ENCODE measurements at regions not wholly inside any gene's neighbourhood (a gene's known extent, or its start where the extent isn't known, plus 50 kb on each side); places are given as distances from the start of the nearest gene placed in this dataset.
"Not testable (repeated sequence)": the region's sequence is repeated elsewhere in the genome, so short reads cannot be mapped to it uniquely, and the experiment has no call there.

DNA sequence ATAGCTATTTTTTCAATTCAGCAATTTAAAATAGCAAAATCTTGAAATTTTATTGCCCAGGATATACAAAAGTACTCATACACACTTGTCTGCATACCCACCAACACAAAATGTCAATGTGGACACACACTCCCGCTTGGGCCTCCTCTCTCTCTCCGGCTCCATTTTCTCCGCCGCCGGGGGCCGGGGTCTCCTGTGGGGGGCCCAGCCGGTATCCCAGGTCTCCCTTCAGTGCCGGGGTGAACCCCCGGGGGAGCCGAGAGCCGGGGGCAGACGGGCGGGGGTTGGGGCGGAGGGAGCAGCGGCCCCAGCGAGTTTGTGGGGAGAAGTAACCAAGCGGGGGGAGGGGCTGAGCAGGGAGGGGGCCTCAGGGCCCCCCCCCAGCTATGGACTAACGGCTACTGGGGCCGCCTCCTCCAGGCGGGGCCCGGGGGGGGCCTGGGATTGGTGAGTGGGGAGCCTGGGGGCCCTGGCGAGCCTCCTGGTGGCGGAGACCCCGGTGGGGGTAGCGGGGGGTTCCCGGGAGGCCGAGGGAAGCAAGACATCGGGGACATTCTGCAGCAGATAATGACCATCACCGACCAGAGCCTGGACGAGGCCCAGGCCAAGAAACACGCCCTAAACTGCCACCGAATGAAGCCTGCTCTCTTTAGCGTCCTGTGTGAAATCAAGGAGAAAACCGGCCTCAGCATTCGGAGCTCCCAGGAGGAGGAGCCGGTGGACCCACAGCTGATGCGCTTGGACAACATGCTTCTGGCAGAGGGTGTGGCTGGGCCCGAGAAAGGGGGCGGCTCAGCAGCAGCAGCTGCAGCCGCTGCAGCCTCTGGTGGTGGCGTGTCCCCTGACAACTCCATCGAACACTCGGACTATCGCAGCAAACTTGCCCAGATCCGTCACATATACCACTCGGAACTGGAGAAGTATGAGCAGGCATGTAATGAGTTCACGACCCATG lies 56.6 kb downstream of the CHST2 start:
- H3K4me3 ChIP-seq; DNase-seq (ENCODE audit: extremely low spot score in 2 of 2); intact Hi-C loops (cut with DNase I); H3K27ac ChIP-seq; H3K4me1 ChIP-seq; H3K9me3 ChIP-seq; H3K27me3 ChIP-seq; H3K36me3 ChIP-seq: not testable (repeated sequence)

DNA sequence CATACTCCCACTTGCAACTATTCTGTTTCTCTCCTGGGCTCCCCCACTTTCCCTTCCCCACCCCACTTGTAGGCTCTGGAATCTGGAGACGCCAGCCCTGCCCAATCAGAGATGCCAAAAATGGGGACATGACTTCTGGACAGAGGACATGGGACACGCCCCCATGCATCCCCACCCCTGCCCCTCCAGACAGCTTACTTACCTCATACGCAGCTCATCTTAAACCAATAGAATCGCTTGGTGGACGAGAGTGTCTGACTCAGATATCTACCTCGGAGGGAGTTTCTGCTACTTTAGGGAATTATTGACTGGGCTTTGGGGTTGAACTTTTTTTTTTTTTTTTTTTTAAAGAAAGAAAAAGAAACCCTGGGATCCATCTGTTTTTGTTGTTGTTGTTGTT lies 58.4 kb downstream of the CHST2 start:
- H3K27ac ChIP-seq; H3K27me3 ChIP-seq; H3K36me3 ChIP-seq; H3K4me3 ChIP-seq; DNase-seq (ENCODE audit: extremely low spot score in 2 of 2); H3K4me1 ChIP-seq; intact Hi-C loops (cut with DNase I); H3K9me3 ChIP-seq: not testable (repeated sequence)

DNA sequence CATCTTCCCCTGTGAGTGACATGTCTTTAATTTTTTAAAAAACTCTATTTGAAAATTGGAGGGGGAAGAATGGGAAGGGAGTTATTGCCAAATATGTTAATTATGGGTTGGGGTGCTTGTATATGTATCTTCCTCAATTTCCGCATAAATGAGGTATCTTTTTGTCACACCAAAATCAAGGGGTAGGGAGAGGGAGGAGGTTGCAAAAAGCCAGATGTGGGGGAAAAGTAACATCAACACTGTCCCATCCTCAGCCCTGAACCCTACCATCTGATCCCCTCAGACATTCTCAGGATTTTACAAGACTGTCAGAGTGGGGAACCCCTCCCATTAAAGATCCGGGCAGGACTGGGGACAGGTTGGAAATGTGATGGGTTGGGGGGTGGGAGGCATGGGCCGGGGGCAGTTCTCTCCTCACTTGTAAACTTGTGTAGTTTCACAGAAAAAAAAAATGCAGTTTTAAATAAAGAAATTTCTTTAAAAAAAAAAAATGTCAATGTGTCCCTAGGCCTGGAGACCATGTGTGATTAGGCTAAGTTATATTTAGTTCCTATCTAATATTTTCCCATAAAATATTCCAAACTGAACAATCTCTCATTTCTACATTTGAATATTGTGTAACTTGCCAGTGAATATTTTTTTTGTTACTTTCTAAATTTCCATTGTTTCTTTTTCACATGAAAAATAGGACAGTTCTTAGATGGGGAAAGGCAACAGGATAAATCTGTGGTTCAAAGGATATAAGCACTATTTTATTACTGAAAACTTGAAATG lies 59.4 kb downstream of the CHST2 start:
- H3K9me3 ChIP-seq; H3K27me3 ChIP-seq; intact Hi-C loops (cut with DNase I); H3K4me1 ChIP-seq; H3K4me3 ChIP-seq; H3K36me3 ChIP-seq; DNase-seq (ENCODE audit: extremely low spot score in 2 of 2); H3K27ac ChIP-seq: not testable (repeated sequence)

DNA sequence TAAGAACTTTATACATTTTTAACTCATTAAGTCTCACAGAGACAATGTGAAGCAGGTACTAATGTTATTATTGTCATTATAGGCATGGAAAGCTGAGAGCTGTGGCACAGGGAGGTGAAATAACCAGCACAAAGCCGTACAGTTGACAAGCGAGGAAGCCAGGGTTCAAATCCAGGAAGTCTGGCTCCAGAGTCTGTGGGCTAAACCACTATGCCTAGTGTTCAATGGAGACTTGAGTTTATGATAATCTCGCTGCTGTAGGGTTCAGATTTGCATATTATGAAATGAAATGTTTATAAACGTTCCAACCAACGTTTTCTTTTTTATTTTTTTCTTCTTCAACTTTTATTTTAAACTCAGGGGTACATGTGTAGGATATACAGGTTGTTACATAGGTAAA lies 60.0 kb downstream of the CHST2 start:
- intact Hi-C loops (cut with DNase I), result no loop called here

DNA sequence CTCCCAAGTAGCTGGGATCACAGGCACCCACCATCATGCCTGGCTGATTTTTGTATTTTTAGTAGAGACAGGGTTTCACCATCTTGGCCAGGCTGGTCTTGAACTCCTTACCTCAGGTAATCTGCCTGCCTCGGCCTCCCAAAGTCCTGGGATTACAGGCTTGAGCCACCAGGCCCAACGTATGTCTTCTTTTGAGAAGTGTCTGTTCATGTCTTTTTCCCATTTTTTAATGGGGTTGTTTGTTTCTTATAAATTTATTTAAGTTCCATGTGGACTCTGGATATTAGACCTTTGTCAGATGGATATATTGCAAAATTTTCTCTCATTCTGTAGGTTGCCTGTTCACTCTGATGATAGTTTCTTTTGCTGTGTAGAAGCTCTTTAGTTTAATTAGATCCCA lies 61.3 kb downstream of the CHST2 start:
- intact Hi-C loops (cut with DNase I); H3K4me1 ChIP-seq; H3K27me3 ChIP-seq: not testable (repeated sequence)

More for the DNA sequence above, 60.0 kb downstream of the CHST2 start:
- H3K4me1 ChIP-seq, result no peaks in the 10 kb centered on the region
- H3K27ac ChIP-seq, result no peak overlapping the region
- H3K4me3 ChIP-seq, result no peak overlapping the region
- no peaks in the 10 kb centered on the region for H3K36me3 ChIP-seq
- DNase-seq (ENCODE audit: extremely low spot score in 2 of 2), result no peak
- TF ChIP-seq, protein P1, sequence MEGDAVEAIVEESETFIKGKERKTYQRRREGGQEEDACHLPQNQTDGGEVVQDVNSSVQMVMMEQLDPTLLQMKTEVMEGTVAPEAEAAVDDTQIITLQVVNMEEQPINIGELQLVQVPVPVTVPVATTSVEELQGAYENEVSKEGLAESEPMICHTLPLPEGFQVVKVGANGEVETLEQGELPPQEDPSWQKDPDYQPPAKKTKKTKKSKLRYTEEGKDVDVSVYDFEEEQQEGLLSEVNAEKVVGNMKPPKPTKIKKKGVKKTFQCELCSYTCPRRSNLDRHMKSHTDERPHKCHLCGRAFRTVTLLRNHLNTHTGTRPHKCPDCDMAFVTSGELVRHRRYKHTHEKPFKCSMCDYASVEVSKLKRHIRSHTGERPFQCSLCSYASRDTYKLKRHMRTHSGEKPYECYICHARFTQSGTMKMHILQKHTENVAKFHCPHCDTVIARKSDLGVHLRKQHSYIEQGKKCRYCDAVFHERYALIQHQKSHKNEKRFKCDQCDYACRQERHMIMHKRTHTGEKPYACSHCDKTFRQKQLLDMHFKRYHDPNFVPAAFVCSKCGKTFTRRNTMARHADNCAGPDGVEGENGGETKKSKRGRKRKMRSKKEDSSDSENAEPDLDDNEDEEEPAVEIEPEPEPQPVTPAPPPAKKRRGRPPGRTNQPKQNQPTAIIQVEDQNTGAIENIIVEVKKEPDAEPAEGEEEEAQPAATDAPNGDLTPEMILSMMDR (IDR thresholded peaks at IDR 0.05), result no peak
- TF ChIP-seq POLR2AphosphoS5 (IDR thresholded peaks at IDR 0.05; ENCODE audit: insufficient read depth in 1 of 2, low read depth in 1 of 2) (no peak), POLR2A (IDR thresholded peaks at IDR 0.05) (no peak)
- H3K27me3 ChIP-seq, result no peaks in the 10 kb centered on the region
- no peaks in the 10 kb centered on the region for H3K9me3 ChIP-seq

DNA sequence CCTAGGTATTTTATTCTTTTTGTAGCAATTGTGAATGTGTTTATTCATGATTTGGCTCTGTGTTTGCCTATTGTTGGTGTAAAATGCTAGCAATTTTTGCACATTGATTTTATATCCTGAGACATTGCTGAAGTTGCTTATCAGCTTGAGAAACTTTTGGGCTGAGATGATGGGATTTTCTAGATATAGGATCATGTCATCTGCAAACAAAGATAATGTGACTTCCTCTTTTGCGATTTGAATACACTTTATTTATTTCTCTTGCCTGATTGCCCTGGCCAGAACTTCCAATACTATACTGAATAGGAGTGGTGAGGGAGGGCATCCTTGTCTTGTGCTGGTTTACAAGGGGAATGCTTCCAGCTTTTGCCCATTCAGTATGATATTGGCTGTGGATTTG lies 62.4 kb downstream of the CHST2 start:
- H3K36me3 ChIP-seq; H3K9me3 ChIP-seq; H3K27ac ChIP-seq; H3K4me3 ChIP-seq; H3K4me1 ChIP-seq; H3K27me3 ChIP-seq; DNase-seq (ENCODE audit: extremely low spot score in 2 of 2); intact Hi-C loops (cut with DNase I): not testable (repeated sequence)

More for the DNA sequence above, 61.3 kb downstream of the CHST2 start:
- H3K9me3 ChIP-seq; H3K27ac ChIP-seq; H3K4me3 ChIP-seq; DNase-seq (ENCODE audit: extremely low spot score in 2 of 2); H3K36me3 ChIP-seq: not testable (repeated sequence)

DNA sequence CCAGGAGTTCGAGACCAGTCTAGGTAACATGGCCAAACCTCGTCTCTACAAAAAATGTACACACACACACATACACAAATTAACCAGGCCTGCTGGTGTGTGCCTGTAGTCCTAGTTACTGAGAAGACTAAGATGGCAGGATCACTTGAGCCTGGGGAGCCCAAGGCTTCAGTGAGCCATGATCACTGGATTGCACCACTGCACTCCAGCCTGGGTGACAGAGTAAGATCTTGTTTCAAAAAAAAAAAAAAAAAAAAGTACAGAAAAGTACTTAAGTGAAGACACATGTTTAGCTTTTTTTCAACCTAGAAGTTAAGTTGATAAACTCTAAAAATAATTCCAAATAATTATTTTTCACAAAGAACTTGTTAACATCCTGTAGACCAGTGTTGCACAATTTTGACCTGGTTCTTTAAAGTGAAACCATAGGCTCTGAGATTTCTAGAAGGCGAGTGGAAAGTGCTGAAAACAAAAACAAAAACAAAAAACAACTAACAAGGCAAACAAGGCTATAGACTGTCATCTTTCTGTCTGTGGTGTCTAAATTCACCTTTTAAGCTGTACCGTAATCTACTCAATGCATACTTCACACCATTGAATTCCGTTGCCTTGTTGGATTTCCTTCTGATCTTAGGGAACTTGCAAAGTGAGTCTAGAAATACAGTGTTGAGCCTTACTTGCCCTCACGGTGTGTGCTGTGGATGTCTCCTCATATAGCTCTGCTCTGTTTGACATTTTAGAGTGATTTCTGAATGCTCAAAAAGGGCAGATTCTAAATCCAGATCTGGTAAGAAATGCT lies 63.5 kb downstream of the CHST2 start:
- no peak overlapping the region for H3K4me3 ChIP-seq
- no peaks in the 10 kb centered on the region for H3K36me3 ChIP-seq
- H3K27ac ChIP-seq, result no peak overlapping the region
- no peaks in the 10 kb centered on the region for H3K4me1 ChIP-seq
- DNase-seq (ENCODE audit: extremely low spot score in 2 of 2), result no peak
- intact Hi-C loops (cut with DNase I), result no loop called here
- no peaks in the 10 kb centered on the region for H3K9me3 ChIP-seq
- H3K27me3 ChIP-seq, result no peaks in the 10 kb centered on the region
- no peak for TF ChIP-seq POLR2A (IDR thresholded peaks at IDR 0.05)
- TF ChIP-seq, protein P1 (IDR thresholded peaks at IDR 0.05), result no peak
- no peak for TF ChIP-seq POLR2AphosphoS5 (IDR thresholded peaks at IDR 0.05; ENCODE audit: insufficient read depth in 1 of 2, low read depth in 1 of 2)
